HG03558 (cell line): ENCODE measurements at regions not wholly inside any gene's neighbourhood (a gene's known extent, or its start where the extent isn't known, plus 50 kb on each side); places are given as distances from the start of the nearest gene placed in this dataset.

Experiments
- ATAC-seq: cut with Tn5 transposase; IDR thresholded peaks from one replicate; pipeline ENCODE4 v1.9.1; 2021; ENCODE audit warnings: moderate number of reproducible peaks; ENCODE audit not compliant: unreplicated experiment; ENCODE audit errors: extremely low read depth

- ATAC-seq: no peak
Measured at GRCh38 chr4:111718763-111719559, 426.3 kb upstream of the FAM241A start.

DNA sequence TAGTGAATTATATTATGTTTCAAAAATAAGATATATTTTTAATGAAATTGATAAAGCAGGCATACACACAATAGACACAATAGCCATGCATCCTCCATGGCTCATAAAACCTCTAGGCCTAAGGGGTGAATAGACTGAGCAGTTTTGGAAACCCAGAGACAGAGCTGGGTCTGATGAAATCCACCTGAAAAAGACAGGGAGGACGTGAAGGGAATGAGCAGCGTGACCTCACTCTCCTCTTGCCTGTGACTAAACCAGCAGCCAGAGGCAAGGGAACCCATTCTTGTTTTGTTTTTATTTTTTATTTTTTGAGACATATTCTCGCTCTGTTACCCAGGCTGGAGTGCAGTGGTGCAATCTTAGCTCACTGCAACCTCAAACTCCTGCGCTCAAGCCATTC, 424.4 kb upstream of the FAM241A start:
- no peak for ATAC-seq

DNA sequence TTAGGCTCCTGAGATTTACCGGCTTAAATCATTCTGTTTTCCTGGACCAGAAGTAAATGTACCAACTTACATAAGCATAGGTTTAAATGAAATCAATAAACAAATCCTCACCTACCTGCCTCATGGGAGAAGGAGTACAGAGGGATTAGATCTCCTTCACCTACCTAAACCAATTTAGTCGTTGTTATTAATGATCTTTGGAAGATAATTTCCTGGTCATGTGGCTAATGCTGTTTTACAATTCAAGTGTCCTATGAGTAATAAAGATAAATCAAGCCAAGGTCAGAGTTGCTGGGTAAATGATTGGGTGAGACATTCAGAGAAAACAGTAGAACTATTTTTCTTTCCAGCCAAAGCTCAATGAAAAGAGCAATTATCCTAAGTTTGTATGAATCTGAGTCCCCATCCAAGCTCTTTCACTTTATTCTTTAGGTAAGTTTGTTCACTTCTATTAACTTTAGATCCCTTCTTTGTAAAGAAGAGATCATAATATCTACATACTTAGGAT, 423.0 kb upstream of the FAM241A start:
- ATAC-seq: no peak

- ATAC-seq: no peak
Measured at GRCh38 chr4:111736516-111736915, 408.7 kb upstream of the FAM241A start.

GRCh38 chr4:111744847-111745246, 400.4 kb upstream of the FAM241A start:
- no peak for ATAC-seq

DNA sequence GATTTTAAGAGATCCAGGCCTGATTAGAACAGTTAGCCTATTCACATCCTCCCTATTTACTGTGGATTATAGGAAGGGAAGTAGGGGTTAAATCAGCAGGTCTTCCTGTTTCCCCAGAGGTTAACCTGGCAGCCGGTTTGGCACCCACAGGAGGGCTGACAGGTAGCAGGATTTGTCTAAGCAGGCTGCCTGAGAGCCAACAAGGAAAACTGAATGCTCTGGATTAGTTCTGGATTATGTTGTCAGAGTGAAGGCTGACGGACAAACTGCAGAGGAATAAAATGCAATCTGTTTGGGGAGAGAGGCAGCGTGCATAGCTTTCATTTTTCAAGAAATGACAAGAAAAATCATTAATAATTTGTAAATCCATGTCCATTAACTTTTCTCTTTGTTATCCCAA, 397.1 kb upstream of the FAM241A start:
- no peak for ATAC-seq

- ATAC-seq: no peak
Measured at GRCh38 chr4:111754003-111754402, 391.3 kb upstream of the FAM241A start.

GRCh38 chr4:111755571-111755970, 389.7 kb upstream of the FAM241A start:
- ATAC-seq: no peak

- ATAC-seq: no peak
Measured at GRCh38 chr4:111761531-111761930, 383.7 kb upstream of the FAM241A start.

DNA sequence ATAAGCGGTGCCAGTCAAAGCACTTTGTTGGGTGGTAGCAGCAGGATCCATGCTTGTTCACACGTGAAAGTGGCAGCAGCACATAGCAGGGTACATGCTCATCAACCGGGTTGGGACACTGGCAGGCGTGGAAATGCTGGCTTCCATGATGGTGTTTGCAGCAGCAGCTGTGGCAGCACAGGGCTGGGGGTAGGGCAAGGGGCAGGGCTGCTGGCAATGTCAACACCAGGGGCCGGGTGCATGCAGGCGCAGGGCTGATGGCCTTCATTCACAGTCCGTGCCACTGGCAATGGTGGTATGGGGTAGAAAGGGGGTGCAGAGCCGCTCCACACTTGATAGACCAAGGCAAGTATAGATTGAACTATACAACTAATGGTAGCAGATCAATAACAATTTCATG, 374.7 kb upstream of the FAM241A start:
- no peak for ATAC-seq

DNA sequence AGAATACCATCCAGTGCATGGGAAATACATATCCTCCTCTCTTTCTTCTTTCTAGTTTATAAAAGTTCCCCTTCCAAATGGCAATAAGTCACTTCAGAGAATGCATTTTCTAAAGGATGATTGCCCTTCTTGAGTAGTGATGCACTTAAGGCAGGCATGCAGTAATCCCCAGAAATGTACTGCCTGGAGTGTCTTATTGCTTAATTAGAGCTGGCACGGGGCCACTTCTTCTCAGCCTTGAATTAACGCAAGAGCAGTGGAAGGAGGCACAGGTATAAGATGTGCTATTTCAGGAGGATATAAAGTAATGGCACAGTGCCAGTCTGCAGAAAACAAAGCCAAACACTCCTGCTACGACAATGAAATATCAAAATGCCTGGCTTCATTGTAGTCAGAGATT, 371.4 kb upstream of the FAM241A start:
- ATAC-seq: no peak

- ATAC-seq: no peak
Measured at GRCh38 chr4:111775556-111776297, 369.5 kb upstream of the FAM241A start.

DNA sequence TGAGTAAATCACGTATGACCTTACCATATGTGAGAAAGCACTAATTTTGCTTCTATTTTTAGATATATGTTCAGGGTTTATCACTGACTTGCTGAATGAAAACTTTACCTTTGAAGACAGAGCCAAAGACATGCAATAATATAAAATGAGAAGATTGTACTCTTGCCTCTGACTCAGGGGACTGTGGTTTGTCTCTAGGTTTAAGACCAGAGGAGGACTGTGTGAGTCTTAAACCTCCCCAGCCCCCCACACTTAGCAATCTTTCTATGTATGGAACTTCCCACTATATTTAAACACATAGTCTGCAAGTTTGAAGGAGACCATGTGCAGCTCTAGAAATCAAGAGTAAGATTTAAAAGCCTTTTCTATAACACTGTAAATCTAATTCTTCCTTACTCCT, 368.7 kb upstream of the FAM241A start:
- ATAC-seq: no peak

DNA sequence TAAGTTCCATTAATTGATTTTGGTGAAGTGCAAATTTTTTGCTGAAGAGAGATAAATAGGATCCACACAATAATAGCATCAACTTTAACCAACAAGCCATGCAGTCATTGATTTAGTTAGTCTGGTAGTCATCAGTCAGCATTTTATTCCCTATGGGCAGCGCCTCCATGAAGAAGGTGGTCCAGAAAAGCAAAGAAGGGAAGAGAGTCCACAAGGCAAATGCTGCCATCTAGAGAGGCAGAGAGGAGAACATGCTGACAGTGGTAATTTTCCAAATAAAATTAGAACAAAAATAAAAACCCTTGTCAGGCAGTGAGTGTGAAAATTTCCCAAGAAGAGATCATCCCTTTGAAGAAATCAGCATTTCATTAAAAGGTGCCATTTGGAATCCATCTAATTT, 366.7 kb upstream of the FAM241A start:
- no peak for ATAC-seq

GRCh38 chr4:111780965-111781364, 364.3 kb upstream of the FAM241A start:
- no peak for ATAC-seq

DNA sequence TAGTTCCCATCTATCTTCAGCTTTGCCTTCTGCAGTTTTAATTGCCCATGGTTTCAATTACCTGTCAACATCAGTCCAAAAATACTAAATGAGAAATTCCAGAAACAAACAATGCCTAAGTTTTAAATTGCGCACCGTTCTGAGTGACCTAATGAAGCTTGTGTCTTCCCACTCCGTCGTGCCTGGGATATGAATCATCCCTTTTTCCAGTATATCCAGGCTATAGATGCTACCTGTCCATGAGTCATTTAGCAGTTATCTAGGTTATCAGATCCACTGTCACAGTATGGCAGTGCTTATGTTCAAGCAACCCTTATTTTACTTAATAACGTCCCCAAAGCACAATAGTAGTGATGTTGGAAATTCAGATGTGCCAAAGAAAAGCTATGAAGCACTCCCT, 363.6 kb upstream of the FAM241A start:
- no peak for ATAC-seq

GRCh38 chr4:111788099-111788498, 357.2 kb upstream of the FAM241A start:
- no peak for ATAC-seq

DNA sequence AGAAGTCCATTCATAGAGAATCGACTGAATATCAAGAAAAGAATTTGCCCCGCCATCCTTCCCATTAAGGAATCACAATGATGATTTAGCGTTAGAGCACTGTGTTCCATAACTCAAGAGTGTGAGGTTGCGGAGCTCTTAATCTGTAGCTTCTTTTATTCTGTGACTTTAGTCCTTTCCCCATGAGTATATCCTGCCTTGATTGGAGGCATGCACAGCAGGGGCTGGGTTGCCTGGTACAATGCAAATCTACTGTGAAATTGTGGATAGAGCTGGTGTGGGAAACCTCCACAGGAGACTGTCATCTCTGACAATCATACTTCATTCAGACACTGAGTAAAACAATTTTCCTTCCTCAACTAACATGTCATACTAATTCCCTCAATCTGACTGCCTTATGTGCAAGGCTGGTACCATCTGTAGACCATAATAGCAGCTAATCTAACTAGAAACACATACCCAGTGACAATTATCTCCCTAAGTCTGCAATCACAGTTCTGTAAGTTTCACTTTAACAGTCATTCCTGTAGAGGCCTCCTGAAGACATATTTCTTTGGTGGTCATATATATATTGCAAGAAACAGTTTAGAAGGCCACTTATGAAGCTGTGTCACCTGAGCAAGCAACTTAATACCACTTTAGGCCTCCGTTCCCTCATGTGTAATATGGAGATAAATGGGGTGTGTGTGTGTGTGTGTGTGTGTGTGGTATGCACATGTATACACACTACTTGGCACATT, 355.2 kb upstream of the FAM241A start:
- no peak for ATAC-seq

- ATAC-seq: no peak
Measured at GRCh38 chr4:111792632-111793031, 352.6 kb upstream of the FAM241A start.

GRCh38 chr4:111793433-111794091, 351.7 kb upstream of the FAM241A start:
- no peak for ATAC-seq
